Prostate gland (tissue), 2 donors: ENCODE measurements at regions not wholly inside any gene's neighbourhood (a gene's known extent, or its start where the extent isn't known, plus 50 kb on each side); places are given as distances from the start of the nearest gene placed in this dataset.

Source experiments
- POLR2A ChIP-seq: fragments of 450-650 bp; IDR thresholded peaks from one replicate; pipeline ENCODE4 v1.6.1; 2016; ENCODE audit warnings: antibody characterized with exemption, mild to moderate bottlenecking
- POLR2AphosphoS5 ChIP-seq: sonication (generic); formaldehyde crosslinking; IDR thresholded peaks from one replicate; pipeline ENCODE4 v1.6.1; 2017; ENCODE audit warnings: antibody characterized with exemption
- TF ChIP-seq, protein P1 (sequence below), 4 experiments: fragments of 200-600 bp in 2 of 4; fragments of 450-650 bp in 2 of 4; sonication (generic) in 2 of 4; IDR thresholded peaks; 1 replicate in 3 of 4; 2 replicates in 1 of 4; pipeline ENCODE4 v1.5.1; 2016 to 2019; ENCODE audit warnings: antibody characterized with exemption in 4 of 4, mild to moderate bottlenecking in 2 of 4, moderate library complexity in 2 of 4

GRCh38 chr3:22735373-22735772, 467.8 kb upstream of the UBE2E2 start:
- TF ChIP-seq, protein P1, sequence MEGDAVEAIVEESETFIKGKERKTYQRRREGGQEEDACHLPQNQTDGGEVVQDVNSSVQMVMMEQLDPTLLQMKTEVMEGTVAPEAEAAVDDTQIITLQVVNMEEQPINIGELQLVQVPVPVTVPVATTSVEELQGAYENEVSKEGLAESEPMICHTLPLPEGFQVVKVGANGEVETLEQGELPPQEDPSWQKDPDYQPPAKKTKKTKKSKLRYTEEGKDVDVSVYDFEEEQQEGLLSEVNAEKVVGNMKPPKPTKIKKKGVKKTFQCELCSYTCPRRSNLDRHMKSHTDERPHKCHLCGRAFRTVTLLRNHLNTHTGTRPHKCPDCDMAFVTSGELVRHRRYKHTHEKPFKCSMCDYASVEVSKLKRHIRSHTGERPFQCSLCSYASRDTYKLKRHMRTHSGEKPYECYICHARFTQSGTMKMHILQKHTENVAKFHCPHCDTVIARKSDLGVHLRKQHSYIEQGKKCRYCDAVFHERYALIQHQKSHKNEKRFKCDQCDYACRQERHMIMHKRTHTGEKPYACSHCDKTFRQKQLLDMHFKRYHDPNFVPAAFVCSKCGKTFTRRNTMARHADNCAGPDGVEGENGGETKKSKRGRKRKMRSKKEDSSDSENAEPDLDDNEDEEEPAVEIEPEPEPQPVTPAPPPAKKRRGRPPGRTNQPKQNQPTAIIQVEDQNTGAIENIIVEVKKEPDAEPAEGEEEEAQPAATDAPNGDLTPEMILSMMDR (IDR thresholded peaks at IDR 0.05) = no peak
- no peak for TF ChIP-seq POLR2AphosphoS5
- TF ChIP-seq POLR2A = no peak
